GM18502 (cell line): ENCODE measurements at regions not wholly inside any gene's neighbourhood (a gene's known extent, or its start where the extent isn't known, plus 50 kb on each side); places are given as distances from the start of the nearest gene placed in this dataset.
A peak's percentile ranks its signal among the peaks of the same experiment; 100 is the strongest.

Source experiments
- ATAC-seq: cut with Tn5 transposase; IDR thresholded peaks from one replicate; pipeline ENCODE4 v1.9.1; 2021; ENCODE audit warnings: mild to moderate bottlenecking; ENCODE audit not compliant: unreplicated experiment, poor library complexity

DNA sequence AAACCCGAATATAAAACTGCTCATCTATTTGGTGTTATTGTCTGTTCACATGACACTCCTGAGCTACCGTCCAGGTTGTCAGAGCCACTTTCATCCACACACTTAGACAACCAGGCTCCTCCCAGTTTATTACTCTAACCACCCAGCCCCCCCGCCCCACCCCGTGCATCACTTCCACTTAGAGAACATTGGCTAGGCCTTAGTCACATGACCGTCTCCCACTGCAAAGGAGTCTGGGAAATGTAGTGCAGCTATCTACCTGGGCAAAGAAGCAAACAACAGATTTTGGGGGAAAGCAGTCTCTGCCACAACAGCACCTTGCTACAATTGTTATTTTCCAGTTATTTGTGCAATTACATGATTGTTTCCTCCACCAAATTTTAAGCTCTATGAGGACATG, 57.6 kb upstream of the RBPJ start:
- peak; percentile 56 for ATAC-seq

GRCh38 chr4:26264109-26264508, 56.7 kb upstream of the RBPJ start:
- ATAC-seq: no peak

DNA sequence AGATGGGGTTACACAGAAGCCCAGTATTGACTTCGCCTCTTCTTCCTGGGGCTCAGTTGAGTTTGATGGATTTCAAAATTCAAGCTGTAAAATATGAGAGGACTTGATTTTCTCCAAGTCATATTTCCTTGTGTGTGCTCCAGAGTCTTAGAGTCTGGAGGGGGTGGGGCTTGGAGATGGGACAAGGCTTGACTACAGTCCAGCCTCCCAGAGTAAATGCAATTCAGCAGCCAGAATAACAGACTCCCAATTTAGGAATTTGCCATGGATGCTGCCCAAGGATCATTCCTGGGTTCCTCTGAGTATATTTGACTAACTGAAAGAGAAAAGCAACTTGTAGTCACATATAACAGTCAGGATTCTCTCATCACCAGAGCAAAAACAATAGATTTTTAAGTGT, 53.7 kb upstream of the RBPJ start:
- no peak for ATAC-seq

DNA sequence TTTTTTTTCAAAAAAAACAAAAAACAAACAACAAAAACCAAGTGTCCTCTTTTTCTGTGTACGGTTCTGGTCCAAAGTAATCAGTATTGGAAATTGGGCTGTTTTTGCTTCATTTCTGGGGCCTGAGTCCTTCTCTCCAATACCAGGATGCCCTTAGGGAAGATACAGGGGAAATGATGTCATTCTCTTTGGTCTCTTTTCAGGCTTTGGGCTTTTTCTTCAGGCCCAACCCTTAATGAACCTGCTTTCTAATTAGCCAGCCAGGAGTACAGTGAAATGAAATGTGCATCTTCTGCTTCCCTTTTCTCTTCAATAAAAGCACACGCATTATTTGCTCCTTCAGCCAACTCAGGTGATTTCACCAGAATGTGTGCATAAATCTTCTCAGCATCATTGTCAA, 52.6 kb upstream of the RBPJ start:
- ATAC-seq: no peak

- no peak for ATAC-seq
Measured at GRCh38 chr4:26269038-26269437, 51.8 kb upstream of the RBPJ start.
